GM19468 (cell line): ENCODE measurements at regions not wholly inside any gene's neighbourhood (a gene's known extent, or its start where the extent isn't known, plus 50 kb on each side); places are given as distances from the start of the nearest gene placed in this dataset.
"Not testable (repeated sequence)": the region's sequence is repeated elsewhere in the genome, so short reads cannot be mapped to it uniquely, and the experiment has no call there.

Experiments
- ATAC-seq: cut with Tn5 transposase; IDR thresholded peaks from one replicate; pipeline ENCODE4 v1.9.1; 2021; ENCODE audit warnings: mild to moderate bottlenecking, moderate library complexity, moderate number of reproducible peaks; ENCODE audit not compliant: unreplicated experiment; ENCODE audit errors: extremely low read depth

DNA sequence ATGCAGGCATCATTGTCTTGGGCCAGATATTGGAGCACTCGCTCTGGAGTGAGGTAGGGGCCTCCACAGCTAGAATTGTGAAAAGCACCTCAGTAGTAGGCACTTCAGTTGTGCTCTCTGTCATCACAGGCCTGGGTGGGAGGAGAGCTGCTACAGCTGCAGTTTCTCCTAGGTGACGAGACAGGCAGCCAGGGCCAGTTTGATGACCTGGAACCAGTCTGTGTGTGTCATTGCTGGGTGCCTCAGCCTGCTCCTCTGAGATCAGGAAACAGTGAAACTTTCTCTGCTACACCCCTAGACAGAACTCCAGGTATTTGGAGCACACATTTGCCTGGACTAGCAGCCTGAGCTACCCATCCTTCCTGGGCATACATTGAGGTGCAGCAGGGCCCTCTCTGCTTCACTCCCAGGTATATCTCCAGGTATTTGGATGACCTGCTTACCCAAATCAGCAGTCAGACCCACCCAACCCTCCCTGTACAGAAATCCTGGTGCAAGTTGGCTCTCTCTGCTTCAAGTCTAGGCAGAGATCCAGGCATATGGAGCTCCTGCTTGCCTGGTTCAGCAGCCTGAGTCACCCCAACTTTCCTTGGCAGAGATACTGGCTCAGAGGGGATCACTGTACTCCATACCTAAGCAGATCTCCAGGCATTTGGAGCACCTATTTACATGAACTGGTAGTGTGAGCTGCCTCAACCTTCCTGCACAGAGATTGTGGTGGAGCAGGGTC, 54.3 kb upstream of the SGO1 start:
- ATAC-seq, result no peak

DNA sequence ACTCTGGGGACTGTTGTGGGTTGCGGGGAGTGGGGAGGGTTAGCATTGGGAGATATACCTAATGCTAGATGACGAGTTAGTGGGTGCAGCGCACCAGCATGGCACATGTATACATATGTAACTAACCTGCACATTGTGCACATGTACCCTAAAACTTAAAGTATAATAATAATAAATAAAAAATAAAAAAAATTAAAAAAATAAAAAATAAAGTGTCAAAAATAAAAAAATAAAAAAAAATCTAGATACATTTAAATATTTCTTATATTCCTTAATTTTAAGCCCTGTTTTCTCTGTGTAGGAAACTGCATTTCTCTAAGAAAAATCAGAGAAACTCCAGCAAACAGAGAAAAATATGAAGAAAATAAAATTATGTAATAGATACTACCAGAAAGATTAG, 52.2 kb upstream of the SGO1 start:
- ATAC-seq, result not testable (repeated sequence)

- ATAC-seq, result no peak
These were observed 50.6 kb upstream of the SGO1 start for GRCh38 chr3:20236603-20237002.
